Psoas muscle (tissue), 7 donors: ENCODE measurements at regions not wholly inside any gene's neighbourhood (a gene's known extent, or its start where the extent isn't known, plus 50 kb on each side); places are given as distances from the start of the nearest gene placed in this dataset.
"Not testable (repeated sequence)": the region's sequence is repeated elsewhere in the genome, so short reads cannot be mapped to it uniquely, and the experiment has no call there.

ENCODE experiments used
- ATAC-seq, 4 donors: fragments of 200-7000 bp; cut with Tn5 transposase; one replicate each; pipeline ENCODE4 v1.9.1; 2020; ENCODE audit warnings: moderate library complexity in 3 of 4, mild to moderate bottlenecking in 2 of 4
- DNase-seq, 2 donors: peaks; one replicate each; pipeline ENCODE4 v3.0.0-alpha.2; 2020
- H3K27ac ChIP-seq: fragments of 200-600 bp; one replicate; pipeline ENCODE4 v1.8.0; 2022
- H3K27me3 ChIP-seq, 3 donors: fragments of 200-600 bp in 1 of 3; one replicate each; pipeline versions ENCODE4 v1.6.1 to v1.8.0; 2013 to 2022; ENCODE audit warnings: low read length in 2 of 3, mild to moderate bottlenecking in 2 of 3, moderate library complexity in 1 of 3; ENCODE audit not compliant: insufficient read depth in 3 of 3
- H3K36me3 ChIP-seq, 2 donors: fragments of 200-600 bp in 1 of 2; one replicate each; pipeline versions ENCODE4 v1.6.1 to v1.8.0; 2013 to 2022; ENCODE audit warnings: low read depth in 1 of 2, mild to moderate bottlenecking in 1 of 2, moderate library complexity in 1 of 2; ENCODE audit not compliant: insufficient read depth in 1 of 2
- H3K4me1 ChIP-seq: fragments of 200-600 bp; one replicate; pipeline ENCODE4 v1.8.0; 2022
- H3K4me3 ChIP-seq: fragments of 200-600 bp; one replicate; pipeline ENCODE4 v1.8.0; 2022; ENCODE audit warnings: mild to moderate bottlenecking
- H3K9me3 ChIP-seq: fragments of 200-600 bp; one replicate; pipeline ENCODE4 v1.8.0; 2022
- WGBS, 3 donors: extraction: QIAGEN DNeasy Blood & Tissue Kit; methylation state at CpG; one replicate each; pipeline versions ENCODE4 v1.1.6 to v1.1.7; 2013; 5-methylcytosine and 5-hydroxymethylcytosine counted together
- intact Hi-C, 2 donors: fragments of 100-400 bp; cut with DNase I; formaldehyde crosslinking; loops; one replicate each; pipeline versions ENCODE4 v1.11.0 to v1.14.2; 2022
- TF ChIP-seq, protein P1 (sequence below): fragments of 200-600 bp; IDR thresholded peaks from one replicate; pipeline ENCODE4 v1.8.0; 2022; ENCODE audit warnings: antibody characterized with exemption
- donor health status: healthy with polysubstance abuse.
- donor health status: DM: no; HTN: no; CAD: no; lungs with moderate emphysema.
- donor health status: Bipolar disorder and iron deficiency.
- donor health status: healthy.
- donor health status: DM: yes; HTN: yes; CAD: no.
- donor health status: DM: no; HTN: no; CAD: no.
- donor health status: DM: yes; HTN: yes; CAD: no.

DNA sequence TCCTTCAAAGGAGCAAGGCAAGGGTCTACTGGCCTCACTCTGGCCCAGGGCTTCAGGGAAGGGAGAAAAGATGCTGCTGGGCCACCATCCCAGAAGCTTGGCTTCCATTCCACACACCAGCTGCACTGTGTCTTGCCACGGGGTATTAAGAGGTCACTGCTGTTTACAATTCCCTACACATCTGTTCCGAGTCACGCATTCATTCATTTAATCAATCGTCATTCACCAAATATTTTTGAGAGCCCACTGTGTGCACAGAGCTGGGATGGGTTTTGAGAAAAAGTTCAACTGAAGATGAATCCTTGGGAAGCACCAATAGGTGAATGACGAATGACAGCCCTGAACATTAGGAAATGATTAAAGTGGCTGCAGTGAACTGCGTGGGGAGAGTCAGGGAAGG lies 101.7 kb downstream of the NAV1 start:
- TF ChIP-seq, protein P1, sequence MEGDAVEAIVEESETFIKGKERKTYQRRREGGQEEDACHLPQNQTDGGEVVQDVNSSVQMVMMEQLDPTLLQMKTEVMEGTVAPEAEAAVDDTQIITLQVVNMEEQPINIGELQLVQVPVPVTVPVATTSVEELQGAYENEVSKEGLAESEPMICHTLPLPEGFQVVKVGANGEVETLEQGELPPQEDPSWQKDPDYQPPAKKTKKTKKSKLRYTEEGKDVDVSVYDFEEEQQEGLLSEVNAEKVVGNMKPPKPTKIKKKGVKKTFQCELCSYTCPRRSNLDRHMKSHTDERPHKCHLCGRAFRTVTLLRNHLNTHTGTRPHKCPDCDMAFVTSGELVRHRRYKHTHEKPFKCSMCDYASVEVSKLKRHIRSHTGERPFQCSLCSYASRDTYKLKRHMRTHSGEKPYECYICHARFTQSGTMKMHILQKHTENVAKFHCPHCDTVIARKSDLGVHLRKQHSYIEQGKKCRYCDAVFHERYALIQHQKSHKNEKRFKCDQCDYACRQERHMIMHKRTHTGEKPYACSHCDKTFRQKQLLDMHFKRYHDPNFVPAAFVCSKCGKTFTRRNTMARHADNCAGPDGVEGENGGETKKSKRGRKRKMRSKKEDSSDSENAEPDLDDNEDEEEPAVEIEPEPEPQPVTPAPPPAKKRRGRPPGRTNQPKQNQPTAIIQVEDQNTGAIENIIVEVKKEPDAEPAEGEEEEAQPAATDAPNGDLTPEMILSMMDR, result no peak
- no peaks in the 10 kb centered on the region for H3K9me3 ChIP-seq
- intact Hi-C loops, result no loop called here
- DNase-seq (peak; percentile 65 to 74), ATAC-seq (peak; percentile 66 to 77 (median 73))
- no peaks in the 10 kb centered on the region for H3K27me3 ChIP-seq
- 27 to 38% (median 32%) methylated on average over 6 of the region's 6 CpGs for WGBS, 3 donors
- H3K4me1 ChIP-seq, result no peaks in the 10 kb centered on the region
- peak overlapping the region; percentile 19 for H3K27ac ChIP-seq
- H3K36me3 ChIP-seq, result no peaks in the 10 kb centered on the region
- H3K4me3 ChIP-seq, result no peak overlapping the region

DNA sequence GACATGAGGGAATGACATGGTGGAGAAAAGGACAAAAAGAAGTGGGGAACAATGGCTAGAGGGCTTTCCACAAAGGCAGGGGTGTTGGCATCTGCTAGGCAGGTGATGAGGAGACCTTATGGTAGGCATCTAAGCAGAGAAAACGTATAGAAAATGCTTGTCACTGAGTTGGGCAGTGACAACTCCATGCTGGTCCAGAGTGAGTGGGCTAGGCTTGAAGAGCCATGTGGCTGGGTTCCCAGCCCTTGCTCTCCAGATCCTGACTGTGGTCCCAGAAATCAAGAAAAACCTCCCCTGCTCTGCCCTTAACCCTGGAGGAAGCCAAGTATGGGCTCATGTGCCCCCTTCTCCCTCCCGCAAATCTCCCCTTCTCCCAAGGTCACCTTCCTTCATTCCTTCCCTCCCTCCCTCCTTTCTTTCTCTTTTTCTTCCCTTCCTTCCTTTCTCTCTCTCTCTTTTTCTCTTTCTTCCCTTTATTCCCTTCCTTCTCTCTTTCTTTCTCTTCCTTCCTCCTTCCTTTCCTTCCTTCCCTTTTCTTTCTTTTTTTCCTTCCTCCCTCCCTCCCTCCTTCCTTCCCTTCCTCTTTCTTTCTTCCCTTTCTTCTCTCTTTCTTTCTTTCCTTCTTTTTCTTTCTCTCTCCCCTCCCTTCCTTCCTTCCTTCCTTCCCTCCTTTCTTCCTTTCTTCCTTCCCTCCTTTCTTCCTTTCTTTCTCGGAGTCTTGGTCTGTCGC lies 102.8 kb downstream of the NAV1 start:
- no peak for DNase-seq
- no peaks in the 10 kb centered on the region for H3K9me3 ChIP-seq
- TF ChIP-seq, protein P1, result no peak
- no peaks in the 10 kb centered on the region for H3K27me3 ChIP-seq
- intact Hi-C loops, result no loop called here
- 83 to 85% (median 85%) methylated on average over 4 of the region's 4 CpGs for WGBS, 3 donors
- no peaks in the 10 kb centered on the region for H3K36me3 ChIP-seq
- ATAC-seq, result no peak
- no peaks in the 10 kb centered on the region for H3K4me1 ChIP-seq
- H3K27ac ChIP-seq, result no peak overlapping the region
- no peak overlapping the region for H3K4me3 ChIP-seq

- 78 to 83% (median 81%) methylated on average over 4 of the region's 4 CpGs for WGBS, 3 donors
- no peak overlapping the region for H3K4me3 ChIP-seq
- no peaks in the 10 kb centered on the region for H3K36me3 ChIP-seq
- H3K27me3 ChIP-seq, result peaks cover 0 to 7% (median 0%) of the 10 kb centered on the region in 3 donors
- DNase-seq (no peak), ATAC-seq (no peak)
- H3K4me1 ChIP-seq, result peaks cover under 1% of the 10 kb centered on the region
- intact Hi-C loops, result no loop called here
- TF ChIP-seq, protein P1, result no peak
- H3K9me3 ChIP-seq, result no peaks in the 10 kb centered on the region
- H3K27ac ChIP-seq, result no peak overlapping the region
Measured at GRCh38 chr1:201643835-201644104, 104.8 kb downstream of the NAV1 start.

DNA sequence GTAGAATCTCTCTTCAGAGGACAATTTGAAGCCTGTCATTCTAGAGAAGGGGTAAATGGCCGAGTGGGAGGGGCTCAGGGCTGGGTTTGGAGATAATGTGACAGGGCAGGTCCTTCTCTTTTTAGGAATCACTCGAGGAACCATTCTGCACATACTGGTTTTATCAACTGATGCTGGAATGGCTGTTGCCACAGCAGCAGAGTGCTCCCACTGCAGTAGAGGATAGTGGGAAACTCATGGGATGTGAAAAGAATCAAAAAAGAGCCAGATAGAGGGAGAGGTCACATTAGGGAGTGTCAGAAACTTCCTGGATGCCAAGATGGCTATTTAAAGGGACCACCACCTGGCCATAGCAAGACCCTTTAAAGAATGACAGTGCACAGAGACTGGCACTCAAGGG lies 105.3 kb downstream of the NAV1 start:
- Histone ChIP-seq H3K27me3 (peaks cover 0 to 11% (median 0%) of the 10 kb centered on the region in 3 donors), H3K4me1 (peaks cover 5% of the 10 kb centered on the region), H3K27ac (no peak overlapping the region), H3K4me3 (no peak overlapping the region), H3K36me3 (no peaks in the 10 kb centered on the region), H3K9me3 (no peaks in the 10 kb centered on the region)
- ATAC-seq, result no peak
- intact Hi-C loops, result no loop called here
- 79 to 92% (median 80%) methylated on average over 2 of the region's 2 CpGs for WGBS, 3 donors
- DNase-seq, result no peak
- TF ChIP-seq, protein P1, result no peak

DNA sequence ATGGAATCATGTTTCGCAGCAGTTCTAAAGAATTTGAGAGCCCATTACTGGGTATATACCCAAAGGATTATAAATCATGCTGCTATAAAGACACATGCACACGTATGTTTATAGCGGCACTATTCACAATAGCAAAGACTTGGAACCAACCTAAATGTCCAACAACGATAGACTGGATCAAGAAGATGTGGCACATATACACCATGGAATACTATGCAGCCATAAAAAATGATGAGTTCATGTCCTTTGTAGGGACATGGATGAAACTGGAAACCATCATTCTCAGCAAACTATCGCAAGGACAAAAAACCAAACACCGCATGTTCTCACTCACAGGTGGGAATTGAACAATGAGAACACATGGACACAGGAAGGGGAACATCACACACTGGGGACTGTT lies 106.1 kb downstream of the NAV1 start:
- H3K27ac ChIP-seq, intact Hi-C loops, ATAC-seq, H3K9me3 ChIP-seq, DNase-seq, H3K36me3 ChIP-seq, H3K4me3 ChIP-seq: not testable (repeated sequence)
- Histone ChIP-seq H3K27me3 (peaks cover 0 to 19% (median 0%) of the 10 kb centered on the region in 3 donors), H3K4me1 (peaks cover 13% of the 10 kb centered on the region)
- 97 to 100% (median 100%) methylated on average over 3 to 4 of the region's 6 CpGs for WGBS, 3 donors
